Stimulated activated naive CD8-positive, alpha-beta T cell treated with anti-CD3 and anti-CD28 coated beads, Interleukin-15, amount 100 ng/mL, for 72 hours (primary cell): ENCODE measurements at regions not wholly inside any gene's neighbourhood (a gene's known extent, or its start where the extent isn't known, plus 50 kb on each side); places are given as distances from the start of the nearest gene placed in this dataset.
A peak's percentile ranks its signal among the peaks of the same experiment; 100 is the strongest.
"Not testable (repeated sequence)": the region's sequence is repeated elsewhere in the genome, so short reads cannot be mapped to it uniquely, and the experiment has no call there.

Experiments used
- ATAC-seq: fragments of 150-1000 bp; cut with Tn5 transposase; 2 replicates; pipeline ENCODE4 v1.10.0; 2021; ENCODE audit warnings: mild to moderate bottlenecking, moderate library complexity
- DNase-seq, 2 donors: peaks; one replicate each; pipeline ENCODE4 v3.0.0; 2021 to 2022
- H3K27ac Mint-ChIP-seq, 2 donors: one replicate each; pipeline ENCODE4 v1.8.0; 2022; ENCODE audit warnings: mild to moderate bottlenecking in 2 of 2, mixed read lengths in 2 of 2, moderate library complexity in 2 of 2
- H3K27me3 Mint-ChIP-seq: one replicate; pipeline ENCODE4 v1.8.0; 2022; ENCODE audit warnings: mixed read lengths
- H3K4me1 Mint-ChIP-seq: one replicate; pipeline ENCODE4 v1.8.0; 2022; ENCODE audit warnings: mild to moderate bottlenecking, mixed read lengths
- H3K4me3 Mint-ChIP-seq, 2 donors: one replicate each; pipeline ENCODE4 v1.8.0; 2022; ENCODE audit warnings: mild to moderate bottlenecking in 2 of 2, mixed read lengths in 2 of 2, moderate library complexity in 1 of 2
- H3K9me3 Mint-ChIP-seq, 2 donors: one replicate each; pipeline ENCODE4 v1.8.0; 2022; ENCODE audit warnings: mixed read lengths in 2 of 2

GRCh38 chr22:19658057-19658966, 56.0 kb upstream of the SEPTIN5 start:
- Mint-ChIP-seq H3K4me1 (peaks cover 3% of the 10 kb centered on the region), H3K4me3 (no peak overlapping the region), H3K27me3 (no peaks in the 10 kb centered on the region), H3K9me3 (no peaks in the 10 kb centered on the region), H3K27ac (no peak overlapping the region)
- ATAC-seq (no peak), DNase-seq (no peak)

- no peaks in the 10 kb centered on the region for H3K9me3 Mint-ChIP-seq
- H3K4me3 Mint-ChIP-seq = no peak overlapping the region
- H3K27ac Mint-ChIP-seq = no peak overlapping the region
- H3K27me3 Mint-ChIP-seq = no peaks in the 10 kb centered on the region
- peaks cover 12% of the 10 kb centered on the region for H3K4me1 Mint-ChIP-seq
- no peak for ATAC-seq
- DNase-seq = no peak
These were observed 55.1 kb upstream of the SEPTIN5 start for GRCh38 chr22:19658967-19659804.

GRCh38 chr22:19659805-19660345, 54.4 kb upstream of the SEPTIN5 start:
- DNase-seq (no peak), ATAC-seq (no peak)
- Mint-ChIP-seq H3K27ac (no peak overlapping the region), H3K27me3 (peaks cover under 1% of the 10 kb centered on the region), H3K4me1 (peaks cover 13% of the 10 kb centered on the region), H3K9me3 (no peaks in the 10 kb centered on the region), H3K4me3 (no peak overlapping the region)

GRCh38 chr22:19660583-19660982, 53.7 kb upstream of the SEPTIN5 start:
- not testable (repeated sequence) for H3K27me3 Mint-ChIP-seq, H3K27ac Mint-ChIP-seq, H3K4me3 Mint-ChIP-seq, DNase-seq, H3K9me3 Mint-ChIP-seq, ATAC-seq
- peaks cover 13% of the 10 kb centered on the region for H3K4me1 Mint-ChIP-seq

GRCh38 chr22:19661156-19661555, 53.1 kb upstream of the SEPTIN5 start:
- ATAC-seq = no peak
- no peak overlapping the region for H3K4me3 Mint-ChIP-seq
- no peaks in the 10 kb centered on the region for H3K9me3 Mint-ChIP-seq
- H3K27ac Mint-ChIP-seq = peak overlapping the region in 1 of 2 donors; percentile 87
- H3K27me3 Mint-ChIP-seq = peaks cover 7% of the 10 kb centered on the region
- peaks cover 13% of the 10 kb centered on the region for H3K4me1 Mint-ChIP-seq
- no peak for DNase-seq

GRCh38 chr22:19662049-19662684, 52.1 kb upstream of the SEPTIN5 start:
- Mint-ChIP-seq H3K27me3 (peaks cover 13% of the 10 kb centered on the region), H3K4me1 (peaks cover 13% of the 10 kb centered on the region)
- DNase-seq, ATAC-seq, H3K9me3 Mint-ChIP-seq, H3K27ac Mint-ChIP-seq, H3K4me3 Mint-ChIP-seq: not testable (repeated sequence)

- Mint-ChIP-seq H3K4me3 (no peak overlapping the region), H3K27ac (peak overlapping the region; percentile 42 to 58), H3K9me3 (no peaks in the 10 kb centered on the region), H3K27me3 (peaks cover 13% of the 10 kb centered on the region), H3K4me1 (peaks cover 13% of the 10 kb centered on the region)
- DNase-seq (peak in 1 of 2 donors; percentile 30), ATAC-seq (peak; percentile 82)
These were observed 51.0 kb upstream of the SEPTIN5 start for GRCh38 chr22:19663286-19663815.

- no peak for ATAC-seq
- Mint-ChIP-seq H3K27me3 (peaks cover 13% of the 10 kb centered on the region), H3K4me1 (peaks cover 13% of the 10 kb centered on the region), H3K9me3 (no peaks in the 10 kb centered on the region), H3K27ac (peak overlapping the region in 1 of 2 donors; percentile 67), H3K4me3 (no peak overlapping the region)
- DNase-seq = no peak
These were observed 50.4 kb upstream of the SEPTIN5 start for GRCh38 chr22:19663821-19664355.

GRCh38 chr22:19664406-19664805, 49.9 kb upstream of the SEPTIN5 start:
- Mint-ChIP-seq H3K9me3 (no peaks in the 10 kb centered on the region), H3K27me3 (peaks cover 13% of the 10 kb centered on the region), H3K27ac (peak overlapping the region in 1 of 2 donors; percentile 67), H3K4me3 (no peak overlapping the region), H3K4me1 (peaks cover 13% of the 10 kb centered on the region)
- ATAC-seq (no peak), DNase-seq (no peak)
